ENCODE measurements at regions not wholly inside any gene's neighbourhood (a gene's known extent, or its start where the extent isn't known, plus 50 kb on each side); places are given as distances from the start of the nearest gene placed in this dataset.

GRCh38 chr18:39380866-39381265 lies 1815.3 kb upstream of the CELF4 start:
- TF ChIP-seq, protein P1, sequence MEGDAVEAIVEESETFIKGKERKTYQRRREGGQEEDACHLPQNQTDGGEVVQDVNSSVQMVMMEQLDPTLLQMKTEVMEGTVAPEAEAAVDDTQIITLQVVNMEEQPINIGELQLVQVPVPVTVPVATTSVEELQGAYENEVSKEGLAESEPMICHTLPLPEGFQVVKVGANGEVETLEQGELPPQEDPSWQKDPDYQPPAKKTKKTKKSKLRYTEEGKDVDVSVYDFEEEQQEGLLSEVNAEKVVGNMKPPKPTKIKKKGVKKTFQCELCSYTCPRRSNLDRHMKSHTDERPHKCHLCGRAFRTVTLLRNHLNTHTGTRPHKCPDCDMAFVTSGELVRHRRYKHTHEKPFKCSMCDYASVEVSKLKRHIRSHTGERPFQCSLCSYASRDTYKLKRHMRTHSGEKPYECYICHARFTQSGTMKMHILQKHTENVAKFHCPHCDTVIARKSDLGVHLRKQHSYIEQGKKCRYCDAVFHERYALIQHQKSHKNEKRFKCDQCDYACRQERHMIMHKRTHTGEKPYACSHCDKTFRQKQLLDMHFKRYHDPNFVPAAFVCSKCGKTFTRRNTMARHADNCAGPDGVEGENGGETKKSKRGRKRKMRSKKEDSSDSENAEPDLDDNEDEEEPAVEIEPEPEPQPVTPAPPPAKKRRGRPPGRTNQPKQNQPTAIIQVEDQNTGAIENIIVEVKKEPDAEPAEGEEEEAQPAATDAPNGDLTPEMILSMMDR (IDR thresholded peaks at IDR 0.05) = no peak
- TF ChIP-seq POLR2AphosphoS5 (IDR thresholded peaks at IDR 0.05) = no peak
- TF ChIP-seq POLR2A (IDR thresholded peaks at IDR 0.05) = no peak
